AG09319 (cell line): ENCODE measurements at regions not wholly inside any gene's neighbourhood (a gene's known extent, or its start where the extent isn't known, plus 50 kb on each side); places are given as distances from the start of the nearest gene placed in this dataset.

Source experiments
- DNase-seq: peaks from one replicate; pipeline ENCODE4 v3.0.0-alpha.2; 2010; ENCODE audit warnings: low read depth; ENCODE audit errors: extremely low read depth
- TF ChIP-seq, protein P1 (sequence below): IDR thresholded peaks from 2 replicates; pipeline ENCODE4 v1.5.1; 2011; ENCODE audit warnings: low read depth, mild to moderate bottlenecking, inconsistent platforms, low read length, moderate library complexity

- DNase-seq: no peak
- TF ChIP-seq, protein P1, sequence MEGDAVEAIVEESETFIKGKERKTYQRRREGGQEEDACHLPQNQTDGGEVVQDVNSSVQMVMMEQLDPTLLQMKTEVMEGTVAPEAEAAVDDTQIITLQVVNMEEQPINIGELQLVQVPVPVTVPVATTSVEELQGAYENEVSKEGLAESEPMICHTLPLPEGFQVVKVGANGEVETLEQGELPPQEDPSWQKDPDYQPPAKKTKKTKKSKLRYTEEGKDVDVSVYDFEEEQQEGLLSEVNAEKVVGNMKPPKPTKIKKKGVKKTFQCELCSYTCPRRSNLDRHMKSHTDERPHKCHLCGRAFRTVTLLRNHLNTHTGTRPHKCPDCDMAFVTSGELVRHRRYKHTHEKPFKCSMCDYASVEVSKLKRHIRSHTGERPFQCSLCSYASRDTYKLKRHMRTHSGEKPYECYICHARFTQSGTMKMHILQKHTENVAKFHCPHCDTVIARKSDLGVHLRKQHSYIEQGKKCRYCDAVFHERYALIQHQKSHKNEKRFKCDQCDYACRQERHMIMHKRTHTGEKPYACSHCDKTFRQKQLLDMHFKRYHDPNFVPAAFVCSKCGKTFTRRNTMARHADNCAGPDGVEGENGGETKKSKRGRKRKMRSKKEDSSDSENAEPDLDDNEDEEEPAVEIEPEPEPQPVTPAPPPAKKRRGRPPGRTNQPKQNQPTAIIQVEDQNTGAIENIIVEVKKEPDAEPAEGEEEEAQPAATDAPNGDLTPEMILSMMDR: no peak
These were observed 53.6 kb downstream of the ARL6IP4 start for GRCh38 chr12:123034022-123034541.

DNA sequence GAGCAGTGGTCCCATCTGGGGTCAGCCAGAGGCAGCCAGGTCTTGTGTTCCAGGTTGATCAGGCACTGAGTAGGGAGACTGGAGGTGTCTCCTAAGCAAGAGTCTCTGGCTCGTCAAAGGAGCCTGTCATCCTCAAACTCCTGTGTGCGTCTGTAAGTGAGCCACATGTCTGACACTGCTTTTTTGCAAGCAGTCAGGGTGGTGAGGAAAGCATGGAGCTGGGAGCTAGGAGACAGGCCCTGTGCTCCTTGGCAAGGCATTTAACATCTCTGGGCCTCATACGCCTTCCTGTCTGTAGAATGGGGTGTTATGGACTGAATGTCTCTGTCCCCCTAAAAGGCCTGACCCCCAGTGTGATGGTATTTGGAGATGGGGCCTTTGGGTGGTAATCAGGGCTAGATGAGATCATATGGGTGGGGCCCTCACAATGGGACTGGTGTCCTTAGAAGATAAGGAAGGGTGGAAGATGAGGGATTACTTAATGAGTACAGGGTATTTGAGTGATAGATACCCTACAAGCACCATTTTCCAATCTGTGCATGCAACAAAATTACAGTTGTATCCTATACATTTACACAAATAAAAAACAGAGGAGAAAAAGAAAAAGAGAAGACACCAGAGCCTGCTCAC lies 53.0 kb downstream of the ARL6IP4 start:
- TF ChIP-seq, protein P1: no peak
- no peak for DNase-seq

DNA sequence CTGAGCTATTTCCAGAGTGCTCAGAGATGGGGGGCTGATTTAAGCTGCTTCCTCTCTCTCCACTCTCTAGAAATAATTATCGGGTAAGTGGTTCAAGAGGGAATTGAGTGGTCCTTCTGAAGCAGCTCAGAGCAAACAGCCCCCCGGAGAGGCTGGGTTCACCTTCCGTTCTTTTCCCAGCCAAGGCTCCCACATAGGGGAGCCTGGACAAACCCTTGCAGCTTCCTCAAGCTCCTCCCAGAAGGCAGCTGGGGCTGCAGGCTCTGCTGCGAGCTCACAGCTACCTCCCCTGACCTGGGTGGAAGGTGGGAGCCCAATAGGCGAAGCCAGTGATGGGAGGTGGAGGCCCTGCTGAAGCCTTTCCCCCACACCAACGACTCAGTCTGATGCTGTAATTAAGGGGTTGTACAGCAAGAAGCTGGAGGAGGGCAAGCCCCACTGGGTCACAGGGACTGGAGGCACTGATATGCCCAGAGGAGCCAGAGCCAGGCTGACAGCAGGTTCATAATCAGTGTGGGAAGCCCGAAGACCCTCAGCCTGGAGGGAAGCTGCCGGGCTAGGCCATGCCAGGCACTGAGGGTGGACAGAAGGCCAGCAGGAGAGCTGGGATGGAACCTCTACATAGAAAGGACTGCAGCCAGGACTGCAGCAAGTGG lies 52.4 kb downstream of the ARL6IP4 start:
- DNase-seq: no peak
- TF ChIP-seq, protein P1: no peak
